ENCODE measurements at regions not wholly inside any gene's neighbourhood (a gene's known extent, or its start where the extent isn't known, plus 50 kb on each side); places are given as distances from the start of the nearest gene placed in this dataset.

DNA sequence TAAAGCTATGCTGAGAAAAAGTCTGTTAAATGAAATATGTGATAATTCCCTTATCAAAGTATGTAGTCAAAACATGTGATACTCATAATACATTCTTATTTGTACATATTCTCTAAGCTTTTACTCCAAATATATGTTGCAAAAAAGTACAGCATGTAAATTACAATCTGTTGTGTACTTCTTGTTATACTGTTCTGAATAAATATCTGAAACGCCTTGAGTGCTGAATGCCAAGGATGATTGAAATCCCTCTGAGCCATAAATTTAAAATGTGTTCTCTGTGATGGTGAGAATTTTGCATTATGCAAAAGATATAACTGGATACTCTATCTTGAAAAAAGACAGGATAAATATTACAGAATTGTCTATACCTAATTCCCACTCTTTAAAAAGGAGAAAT, 1128.0 kb downstream of the STPG2 start (continued):
- TF ChIP-seq, protein P1, sequence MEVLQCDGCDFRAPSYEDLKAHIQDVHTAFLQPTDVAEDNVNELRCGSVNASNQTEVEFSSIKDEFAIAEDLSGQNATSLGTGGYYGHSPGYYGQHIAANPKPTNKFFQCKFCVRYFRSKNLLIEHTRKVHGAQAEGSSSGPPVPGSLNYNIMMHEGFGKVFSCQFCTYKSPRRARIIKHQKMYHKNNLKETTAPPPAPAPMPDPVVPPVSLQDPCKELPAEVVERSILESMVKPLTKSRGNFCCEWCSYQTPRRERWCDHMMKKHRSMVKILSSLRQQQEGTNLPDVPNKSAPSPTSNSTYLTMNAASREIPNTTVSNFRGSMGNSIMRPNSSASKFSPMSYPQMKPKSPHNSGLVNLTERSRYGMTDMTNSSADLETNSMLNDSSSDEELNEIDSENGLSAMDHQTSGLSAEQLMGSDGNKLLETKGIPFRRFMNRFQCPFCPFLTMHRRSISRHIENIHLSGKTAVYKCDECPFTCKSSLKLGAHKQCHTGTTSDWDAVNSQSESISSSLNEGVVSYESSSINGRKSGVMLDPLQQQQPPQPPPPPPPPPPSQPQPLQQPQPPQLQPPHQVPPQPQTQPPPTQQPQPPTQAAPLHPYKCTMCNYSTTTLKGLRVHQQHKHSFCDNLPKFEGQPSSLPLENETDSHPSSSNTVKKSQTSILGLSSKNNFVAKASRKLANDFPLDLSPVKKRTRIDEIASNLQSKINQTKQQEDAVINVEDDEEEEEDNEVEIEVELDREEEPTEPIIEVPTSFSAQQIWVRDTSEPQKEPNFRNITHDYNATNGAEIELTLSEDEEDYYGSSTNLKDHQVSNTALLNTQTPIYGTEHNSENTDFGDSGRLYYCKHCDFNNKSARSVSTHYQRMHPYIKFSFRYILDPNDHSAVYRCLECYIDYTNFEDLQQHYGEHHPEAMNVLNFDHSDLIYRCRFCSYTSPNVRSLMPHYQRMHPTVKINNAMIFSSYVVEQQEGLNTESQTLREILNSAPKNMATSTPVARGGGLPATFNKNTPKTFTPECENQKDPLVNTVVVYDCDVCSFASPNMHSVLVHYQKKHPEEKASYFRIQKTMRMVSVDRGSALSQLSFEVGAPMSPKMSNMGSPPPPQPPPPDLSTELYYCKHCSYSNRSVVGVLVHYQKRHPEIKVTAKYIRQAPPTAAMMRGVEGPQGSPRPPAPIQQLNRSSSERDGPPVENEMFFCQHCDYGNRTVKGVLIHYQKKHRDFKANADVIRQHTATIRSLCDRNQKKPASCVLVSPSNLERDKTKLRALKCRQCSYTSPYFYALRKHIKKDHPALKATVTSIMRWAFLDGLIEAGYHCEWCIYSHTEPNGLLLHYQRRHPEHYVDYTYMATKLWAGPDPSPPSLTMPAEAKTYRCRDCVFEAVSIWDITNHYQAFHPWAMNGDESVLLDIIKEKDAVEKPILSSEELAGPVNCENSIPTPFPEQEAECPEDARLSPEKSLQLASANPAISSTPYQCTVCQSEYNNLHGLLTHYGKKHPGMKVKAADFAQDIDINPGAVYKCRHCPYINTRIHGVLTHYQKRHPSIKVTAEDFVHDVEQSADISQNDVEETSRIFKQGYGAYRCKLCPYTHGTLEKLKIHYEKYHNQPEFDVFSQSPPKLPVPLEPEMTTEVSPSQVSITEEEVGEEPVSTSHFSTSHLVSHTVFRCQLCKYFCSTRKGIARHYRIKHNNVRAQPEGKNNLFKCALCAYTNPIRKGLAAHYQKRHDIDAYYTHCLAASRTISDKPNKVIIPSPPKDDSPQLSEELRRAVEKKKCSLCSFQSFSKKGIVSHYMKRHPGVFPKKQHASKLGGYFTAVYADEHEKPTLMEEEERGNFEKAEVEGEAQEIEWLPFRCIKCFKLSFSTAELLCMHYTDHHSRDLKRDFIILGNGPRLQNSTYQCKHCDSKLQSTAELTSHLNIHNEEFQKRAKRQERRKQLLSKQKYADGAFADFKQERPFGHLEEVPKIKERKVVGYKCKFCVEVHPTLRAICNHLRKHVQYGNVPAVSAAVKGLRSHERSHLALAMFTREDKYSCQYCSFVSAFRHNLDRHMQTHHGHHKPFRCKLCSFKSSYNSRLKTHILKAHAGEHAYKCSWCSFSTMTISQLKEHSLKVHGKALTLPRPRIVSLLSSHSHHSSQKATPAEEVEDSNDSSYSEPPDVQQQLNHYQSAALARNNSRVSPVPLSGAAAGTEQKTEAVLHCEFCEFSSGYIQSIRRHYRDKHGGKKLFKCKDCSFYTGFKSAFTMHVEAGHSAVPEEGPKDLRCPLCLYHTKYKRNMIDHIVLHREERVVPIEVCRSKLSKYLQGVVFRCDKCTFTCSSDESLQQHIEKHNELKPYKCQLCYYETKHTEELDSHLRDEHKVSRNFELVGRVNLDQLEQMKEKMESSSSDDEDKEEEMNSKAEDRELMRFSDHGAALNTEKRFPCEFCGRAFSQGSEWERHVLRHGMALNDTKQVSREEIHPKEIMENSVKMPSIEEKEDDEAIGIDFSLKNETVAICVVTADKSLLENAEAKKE (CRISPR knock-in tag; IDR thresholded peaks at IDR 0.05): no peak
- no peak for TF ChIP-seq ZNF114 (CRISPR knock-in tag; IDR thresholded peaks at IDR 0.05)
- TF ChIP-seq JUNB (IDR thresholded peaks at IDR 0.05; ENCODE audit: unreplicated experiment): no peak
- TF ChIP-seq, protein P2, sequence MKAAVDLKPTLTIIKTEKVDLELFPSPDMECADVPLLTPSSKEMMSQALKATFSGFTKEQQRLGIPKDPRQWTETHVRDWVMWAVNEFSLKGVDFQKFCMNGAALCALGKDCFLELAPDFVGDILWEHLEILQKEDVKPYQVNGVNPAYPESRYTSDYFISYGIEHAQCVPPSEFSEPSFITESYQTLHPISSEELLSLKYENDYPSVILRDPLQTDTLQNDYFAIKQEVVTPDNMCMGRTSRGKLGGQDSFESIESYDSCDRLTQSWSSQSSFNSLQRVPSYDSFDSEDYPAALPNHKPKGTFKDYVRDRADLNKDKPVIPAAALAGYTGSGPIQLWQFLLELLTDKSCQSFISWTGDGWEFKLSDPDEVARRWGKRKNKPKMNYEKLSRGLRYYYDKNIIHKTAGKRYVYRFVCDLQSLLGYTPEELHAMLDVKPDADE (IDR thresholded peaks at IDR 0.05): no peak
- TF ChIP-seq STAT1 (IDR thresholded peaks at IDR 0.05; ENCODE audit: unreplicated experiment): no peak
- no peak for TF ChIP-seq POLR2AphosphoS5 (IDR thresholded peaks at IDR 0.05; ENCODE audit: low read depth)

DNA sequence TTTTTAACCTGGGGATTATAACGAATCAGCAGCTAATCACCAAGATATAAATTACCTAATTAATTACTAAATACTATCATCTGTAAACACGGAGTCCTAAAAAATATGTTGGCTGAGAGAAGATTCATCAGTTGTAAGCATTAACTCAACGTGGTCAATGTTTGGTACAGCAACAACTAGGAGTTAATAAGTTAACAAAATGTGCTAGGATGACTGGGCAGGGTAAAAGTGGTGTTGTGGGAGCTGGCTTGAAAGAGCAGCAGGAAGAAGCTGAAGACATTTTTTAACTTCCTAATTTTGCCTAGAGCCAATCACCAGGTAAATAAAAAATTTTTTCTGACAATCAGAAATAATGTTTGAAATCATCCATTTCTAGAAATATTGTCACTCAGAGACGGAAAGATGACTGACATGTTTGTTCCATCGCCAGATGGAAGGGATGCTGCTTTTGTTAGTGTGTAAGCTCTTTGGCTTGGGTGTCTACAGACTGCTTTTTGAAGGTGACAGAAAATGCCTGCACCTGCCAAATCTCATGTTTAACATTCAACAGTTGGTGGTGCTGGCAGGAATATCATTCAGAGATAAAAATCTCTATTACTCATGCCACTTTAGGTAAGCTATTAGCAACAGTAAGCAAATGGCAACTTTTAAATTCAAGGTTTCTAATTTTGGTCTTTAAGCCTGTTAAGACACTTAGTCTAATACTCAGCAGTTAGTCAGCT, 1126.9 kb downstream of the STPG2 start:
- Histone ChIP-seq H3K4me2 (no peak overlapping the region), H3F3A (replicated peaks; ENCODE audit: low read depth) (no peaks in the 10 kb centered on the region), H3K4me3 (no peak overlapping the region), H3K27me3 (ENCODE audit: insufficient read depth) (no peaks in the 10 kb centered on the region), H4K20me1 (replicated peaks; ENCODE audit: insufficient read depth) (no peaks in the 10 kb centered on the region), H3K79me2 (replicated peaks; ENCODE audit: insufficient read depth) (no peaks in the 10 kb centered on the region), H3K9me2 (ENCODE audit: insufficient read depth) (no peaks in the 10 kb centered on the region), H3K36me3 (ENCODE audit: insufficient read depth) (no peaks in the 10 kb centered on the region), H3K27ac (ENCODE audit: low read depth) (no peak overlapping the region), H2AFZ (no peak overlapping the region), H3K4me1 (ENCODE audit: insufficient read depth) (no peaks in the 10 kb centered on the region)
- Mint-ChIP-seq H3K9me3 (no peaks in the 10 kb centered on the region), H3K27ac (no peak overlapping the region), H3K27me3 (ENCODE audit: insufficient read depth, low read depth, poor library complexity) (no peaks in the 10 kb centered on the region), H3K36me3 (ENCODE audit: low read depth) (no peaks in the 10 kb centered on the region), H3K4me1 (no peaks in the 10 kb centered on the region), H3K4me3 (no peak overlapping the region)
- ATAC-seq (no peak), DNase-seq (ENCODE audit: low spot score) (no peak)
- TF ChIP-seq EZH2phosphoT487 (IDR thresholded peaks at IDR 0.05; ENCODE audit: unreplicated experiment) (no peak), CREB1 (CRISPR knock-in tag; IDR thresholded peaks at IDR 0.05; ENCODE audit: low read depth) (no peak), JUNB (IDR thresholded peaks at IDR 0.05; ENCODE audit: unreplicated experiment) (no peak), STAT1 (IDR thresholded peaks at IDR 0.05; ENCODE audit: unreplicated experiment) (no peak), EZH2 (IDR thresholded peaks at IDR 0.05; ENCODE audit: low read depth, unreplicated experiment) (no peak), NANOG (IDR thresholded peaks at IDR 0.05; ENCODE audit: borderline replicate concordance) (no peak)
- TF ChIP-seq, protein P3, sequence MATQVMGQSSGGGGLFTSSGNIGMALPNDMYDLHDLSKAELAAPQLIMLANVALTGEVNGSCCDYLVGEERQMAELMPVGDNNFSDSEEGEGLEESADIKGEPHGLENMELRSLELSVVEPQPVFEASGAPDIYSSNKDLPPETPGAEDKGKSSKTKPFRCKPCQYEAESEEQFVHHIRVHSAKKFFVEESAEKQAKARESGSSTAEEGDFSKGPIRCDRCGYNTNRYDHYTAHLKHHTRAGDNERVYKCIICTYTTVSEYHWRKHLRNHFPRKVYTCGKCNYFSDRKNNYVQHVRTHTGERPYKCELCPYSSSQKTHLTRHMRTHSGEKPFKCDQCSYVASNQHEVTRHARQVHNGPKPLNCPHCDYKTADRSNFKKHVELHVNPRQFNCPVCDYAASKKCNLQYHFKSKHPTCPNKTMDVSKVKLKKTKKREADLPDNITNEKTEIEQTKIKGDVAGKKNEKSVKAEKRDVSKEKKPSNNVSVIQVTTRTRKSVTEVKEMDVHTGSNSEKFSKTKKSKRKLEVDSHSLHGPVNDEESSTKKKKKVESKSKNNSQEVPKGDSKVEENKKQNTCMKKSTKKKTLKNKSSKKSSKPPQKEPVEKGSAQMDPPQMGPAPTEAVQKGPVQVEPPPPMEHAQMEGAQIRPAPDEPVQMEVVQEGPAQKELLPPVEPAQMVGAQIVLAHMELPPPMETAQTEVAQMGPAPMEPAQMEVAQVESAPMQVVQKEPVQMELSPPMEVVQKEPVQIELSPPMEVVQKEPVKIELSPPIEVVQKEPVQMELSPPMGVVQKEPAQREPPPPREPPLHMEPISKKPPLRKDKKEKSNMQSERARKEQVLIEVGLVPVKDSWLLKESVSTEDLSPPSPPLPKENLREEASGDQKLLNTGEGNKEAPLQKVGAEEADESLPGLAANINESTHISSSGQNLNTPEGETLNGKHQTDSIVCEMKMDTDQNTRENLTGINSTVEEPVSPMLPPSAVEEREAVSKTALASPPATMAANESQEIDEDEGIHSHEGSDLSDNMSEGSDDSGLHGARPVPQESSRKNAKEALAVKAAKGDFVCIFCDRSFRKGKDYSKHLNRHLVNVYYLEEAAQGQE (IDR thresholded peaks at IDR 0.05; ENCODE audit: unreplicated experiment): no peak
- TF ChIP-seq, protein P2 (IDR thresholded peaks at IDR 0.05): no peak

Data from GM23338 (cell line).